Smooth muscle cell (in vitro differentiated cells): ENCODE measurements at regions not wholly inside any gene's neighbourhood (a gene's known extent, or its start where the extent isn't known, plus 50 kb on each side); places are given as distances from the start of the nearest gene placed in this dataset.
"Not testable (repeated sequence)": the region's sequence is repeated elsewhere in the genome, so short reads cannot be mapped to it uniquely, and the experiment has no call there.

Source experiments
- DNase-seq: peaks from one replicate; lab custom pipeline; 2025; ENCODE audit not compliant: unreplicated experiment; lab: John Stamatoyannopoulos, UW
- H2AFZ ChIP-seq: fragments of 200-600 bp; sonication (generic); 2 replicates; pipeline ENCODE4 v1.6.0; 2016; ENCODE audit warnings: antibody characterized with exemption, low read depth, mild to moderate bottlenecking
- H3F3A ChIP-seq: fragments of 200-600 bp; sonication (generic); 2 replicates; pipeline ENCODE4 v1.6.0; 2017; ENCODE audit warnings: antibody characterized with exemption, low read depth
- H3K27ac ChIP-seq: fragments of 200-600 bp; sonication (generic); 2 replicates; pipeline ENCODE4 v1.5.1; 2016; ENCODE audit warnings: low read depth, mild to moderate bottlenecking
- H3K27me3 ChIP-seq: fragments of 200-600 bp; sonication (generic); 2 replicates; pipeline ENCODE4 v1.6.1; 2016; ENCODE audit warnings: low read depth, mild to moderate bottlenecking
- H3K36me3 ChIP-seq: fragments of 200-600 bp; sonication (generic); 2 replicates; pipeline ENCODE4 v1.5.1; 2016; ENCODE audit warnings: low read depth
- H3K4me1 ChIP-seq: fragments of 200-600 bp; sonication (generic); 2 replicates; pipeline ENCODE4 v1.5.1; 2016; ENCODE audit warnings: low read depth
- H3K4me2 ChIP-seq: fragments of 200-600 bp; sonication (generic); 2 replicates; pipeline ENCODE4 v1.6.0; 2016; ENCODE audit warnings: mild to moderate bottlenecking
- H3K4me3 ChIP-seq: fragments of 200-600 bp; sonication (generic); 2 replicates; pipeline ENCODE4 v1.5.1; 2016; ENCODE audit warnings: mild to moderate bottlenecking
- H3K79me2 ChIP-seq: fragments of 200-600 bp; sonication (generic); 2 replicates; pipeline ENCODE4 v1.6.0; 2016; ENCODE audit warnings: low read depth, mild to moderate bottlenecking
- H3K9ac ChIP-seq: fragments of 200-600 bp; sonication (generic); 2 replicates; pipeline ENCODE4 v1.6.0; 2016; ENCODE audit warnings: low read depth
- H3K9me3 ChIP-seq: fragments of 200-600 bp; sonication (generic); replicated peaks from 2 replicates; pipeline ENCODE4 v1.5.1; 2016; ENCODE audit warnings: low read depth
- H4K20me1 ChIP-seq: fragments of 200-600 bp; sonication (generic); 2 replicates; pipeline ENCODE4 v1.6.0; 2016; ENCODE audit warnings: low read depth
- WGBS: methylation state at CpG from one replicate; pipeline ENCODE4 v1.1.7; 2016; ENCODE audit warnings: low lambda C conversion rate; 5-methylcytosine and 5-hydroxymethylcytosine counted together
- TF ChIP-seq, protein P1 (sequence below): fragments of 200-600 bp; sonication (generic); IDR thresholded peaks from 2 replicates; pipeline ENCODE4 v1.5.1; 2017; ENCODE audit warnings: borderline replicate concordance, mild to moderate bottlenecking, antibody characterized with exemption; ENCODE audit not compliant: insufficient read depth, poor library complexity, severe bottlenecking

DNA sequence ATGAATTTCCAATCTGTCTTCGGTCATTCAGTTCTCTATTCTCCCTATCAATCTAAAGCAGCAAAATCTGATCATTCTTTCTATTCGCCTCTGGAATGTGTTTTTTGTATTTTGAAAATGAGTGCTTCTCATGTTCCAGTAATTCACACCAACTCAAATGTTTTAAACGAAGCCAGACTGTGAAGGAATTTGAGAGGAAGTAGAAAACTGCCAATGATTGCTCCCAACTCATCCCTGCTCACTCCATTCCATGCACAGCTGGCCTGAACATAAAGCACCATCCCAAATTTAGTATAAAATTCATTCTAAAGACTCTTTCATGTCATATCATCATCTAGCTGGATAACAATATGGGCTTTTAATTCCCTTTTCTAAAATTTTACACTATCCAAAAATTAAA lies 123.8 kb downstream of the DUSP6 start:
- no peak overlapping the region for H3K4me3 ChIP-seq
- peaks cover 17% of the 10 kb centered on the region for H3K4me1 ChIP-seq
- peak overlapping the region; percentile 45 for H2AFZ ChIP-seq
- no peak overlapping the region for H3K27ac ChIP-seq
- no peaks in the 10 kb centered on the region for H3K9me3 ChIP-seq
- no peaks in the 10 kb centered on the region for H3K79me2 ChIP-seq
- H3K9ac ChIP-seq, result no peak overlapping the region
- no peaks in the 10 kb centered on the region for H4K20me1 ChIP-seq
- 73% methylated on average over 3 of the region's 3 CpGs for WGBS
- no peak for DNase-seq
- H3K4me2 ChIP-seq, result no peak overlapping the region
- H3K27me3 ChIP-seq, result no peaks in the 10 kb centered on the region
- H3F3A ChIP-seq, result no peaks in the 10 kb centered on the region
- no peaks in the 10 kb centered on the region for H3K36me3 ChIP-seq
- TF ChIP-seq, protein P1, sequence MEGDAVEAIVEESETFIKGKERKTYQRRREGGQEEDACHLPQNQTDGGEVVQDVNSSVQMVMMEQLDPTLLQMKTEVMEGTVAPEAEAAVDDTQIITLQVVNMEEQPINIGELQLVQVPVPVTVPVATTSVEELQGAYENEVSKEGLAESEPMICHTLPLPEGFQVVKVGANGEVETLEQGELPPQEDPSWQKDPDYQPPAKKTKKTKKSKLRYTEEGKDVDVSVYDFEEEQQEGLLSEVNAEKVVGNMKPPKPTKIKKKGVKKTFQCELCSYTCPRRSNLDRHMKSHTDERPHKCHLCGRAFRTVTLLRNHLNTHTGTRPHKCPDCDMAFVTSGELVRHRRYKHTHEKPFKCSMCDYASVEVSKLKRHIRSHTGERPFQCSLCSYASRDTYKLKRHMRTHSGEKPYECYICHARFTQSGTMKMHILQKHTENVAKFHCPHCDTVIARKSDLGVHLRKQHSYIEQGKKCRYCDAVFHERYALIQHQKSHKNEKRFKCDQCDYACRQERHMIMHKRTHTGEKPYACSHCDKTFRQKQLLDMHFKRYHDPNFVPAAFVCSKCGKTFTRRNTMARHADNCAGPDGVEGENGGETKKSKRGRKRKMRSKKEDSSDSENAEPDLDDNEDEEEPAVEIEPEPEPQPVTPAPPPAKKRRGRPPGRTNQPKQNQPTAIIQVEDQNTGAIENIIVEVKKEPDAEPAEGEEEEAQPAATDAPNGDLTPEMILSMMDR, result no peak

GRCh38 chr12:89227774-89228173 lies 124.5 kb downstream of the DUSP6 start:
- TF ChIP-seq, protein P1, result no peak
- Histone ChIP-seq H3K27ac (no peak overlapping the region), H3K4me1 (peaks cover 17% of the 10 kb centered on the region), H3K9ac (no peak overlapping the region), H3F3A (no peaks in the 10 kb centered on the region), H3K4me2 (no peak overlapping the region), H3K36me3 (no peaks in the 10 kb centered on the region), H3K79me2 (no peaks in the 10 kb centered on the region), H2AFZ (peak overlapping the region; percentile 45), H3K9me3 (no peaks in the 10 kb centered on the region), H4K20me1 (no peaks in the 10 kb centered on the region), H3K27me3 (no peaks in the 10 kb centered on the region), H3K4me3 (no peak overlapping the region)
- WGBS, result 97% methylated on average over 2 of the region's 2 CpGs
- no peak for DNase-seq

- TF ChIP-seq, protein P1, result no peak
- H3K9ac ChIP-seq, result peak overlapping the region; percentile 75
- no peaks in the 10 kb centered on the region for H3K27me3 ChIP-seq
- peak overlapping the region; percentile 26 for H3K4me2 ChIP-seq
- no peaks in the 10 kb centered on the region for H4K20me1 ChIP-seq
- 53% methylated on average over 3 of the region's 3 CpGs for WGBS
- H3K27ac ChIP-seq, result peak overlapping the region; percentile 91
- no peak overlapping the region for H2AFZ ChIP-seq
- DNase-seq, result no peak
- no peaks in the 10 kb centered on the region for H3K79me2 ChIP-seq
- no peaks in the 10 kb centered on the region for H3K36me3 ChIP-seq
- H3K4me3 ChIP-seq, result no peak overlapping the region
- H3F3A ChIP-seq, result no peaks in the 10 kb centered on the region
- H3K9me3 ChIP-seq, result no peaks in the 10 kb centered on the region
- peaks cover 17% of the 10 kb centered on the region for H3K4me1 ChIP-seq
Observed at GRCh38 chr12:89225808-89226411, 126.4 kb downstream of the DUSP6 start.

GRCh38 chr12:89225401-89225800 lies 126.9 kb downstream of the DUSP6 start:
- H3K36me3 ChIP-seq, result no peaks in the 10 kb centered on the region
- no peak overlapping the region for H3K4me3 ChIP-seq
- WGBS, result 56% methylated on average over 5 of the region's 5 CpGs
- peaks cover 17% of the 10 kb centered on the region for H3K4me1 ChIP-seq
- TF ChIP-seq, protein P1, result no peak
- H3K4me2 ChIP-seq, result no peak overlapping the region
- H2AFZ ChIP-seq, result no peak overlapping the region
- peak overlapping the region; percentile 91 for H3K27ac ChIP-seq
- H3K9me3 ChIP-seq, result no peaks in the 10 kb centered on the region
- H3K79me2 ChIP-seq, result no peaks in the 10 kb centered on the region
- no peaks in the 10 kb centered on the region for H4K20me1 ChIP-seq
- no peak for DNase-seq
- no peaks in the 10 kb centered on the region for H3K27me3 ChIP-seq
- no peaks in the 10 kb centered on the region for H3F3A ChIP-seq
- H3K9ac ChIP-seq, result peak overlapping the region; percentile 75

DNA sequence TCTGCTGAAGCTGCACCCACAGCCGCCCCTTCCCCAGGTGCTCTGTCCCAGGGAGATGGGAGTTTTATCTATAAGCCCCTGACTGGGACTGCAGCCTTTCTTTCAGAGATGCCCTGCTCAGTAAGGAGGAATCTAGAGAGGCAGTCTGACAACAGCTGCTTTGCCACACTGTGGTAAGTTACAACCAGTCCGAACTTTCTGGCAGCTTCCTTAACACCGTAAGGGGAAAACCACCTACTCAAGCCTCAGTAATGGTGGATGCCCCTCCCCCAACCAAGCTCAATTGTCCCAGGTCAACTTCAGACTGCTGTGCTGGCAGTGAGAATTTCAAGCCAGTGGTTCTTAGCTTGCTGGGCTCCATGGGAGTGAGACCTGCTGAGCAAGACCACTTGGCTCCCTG lies 129.7 kb downstream of the DUSP6 start:
- H4K20me1 ChIP-seq, H3K9me3 ChIP-seq: not testable (repeated sequence)
- 79% methylated on average over 3 of the region's 3 CpGs for WGBS

More for the DNA sequence above, 129.7 kb downstream of the DUSP6 start:
- H3K36me3 ChIP-seq, H3K27me3 ChIP-seq, DNase-seq, H3K79me2 ChIP-seq, H3K4me1 ChIP-seq, H3K9ac ChIP-seq, H2AFZ ChIP-seq, H3K4me3 ChIP-seq, H3F3A ChIP-seq, H3K4me2 ChIP-seq, H3K27ac ChIP-seq: not testable (repeated sequence)
